Immature natural killer cell (primary cell): ENCODE measurements at regions not wholly inside any gene's neighbourhood (a gene's known extent, or its start where the extent isn't known, plus 50 kb on each side); places are given as distances from the start of the nearest gene placed in this dataset.

Source experiments
- DNase-seq, 3 donors: peaks; one replicate each; pipeline ENCODE4 v3.0.0; 2022; ENCODE audit warnings: mixed read lengths in 1 of 3
- H3K27ac Mint-ChIP-seq, 6 donors: one replicate each; pipeline ENCODE4 v1.8.0; 2020; ENCODE audit warnings: mixed read lengths in 6 of 6, mild to moderate bottlenecking in 5 of 6, inconsistent platforms in 4 of 6, moderate library complexity in 3 of 6
- H3K27me3 Mint-ChIP-seq, 3 donors: one replicate each; pipeline ENCODE4 v1.8.0; 2020 to 2021; ENCODE audit warnings: low read depth in 3 of 3, mild to moderate bottlenecking in 3 of 3, mixed read lengths in 3 of 3, moderate library complexity in 3 of 3, inconsistent platforms in 1 of 3
- H3K36me3 Mint-ChIP-seq, 3 donors: one replicate each; pipeline ENCODE4 v1.8.0; 2020; ENCODE audit warnings: mixed read lengths in 3 of 3, inconsistent platforms in 2 of 3, mild to moderate bottlenecking in 2 of 3
- H3K4me1 Mint-ChIP-seq, 2 donors: one replicate each; pipeline ENCODE4 v1.8.0; 2020; ENCODE audit warnings: inconsistent platforms in 2 of 2, mild to moderate bottlenecking in 2 of 2, mixed read lengths in 2 of 2, moderate library complexity in 1 of 2
- H3K4me3 Mint-ChIP-seq, 5 donors: one replicate each; pipeline ENCODE4 v1.8.0; 2020; ENCODE audit warnings: mild to moderate bottlenecking in 5 of 5, mixed read lengths in 5 of 5, inconsistent platforms in 3 of 5, moderate library complexity in 3 of 5
- H3K9me3 Mint-ChIP-seq, 6 donors: one replicate each; pipeline ENCODE4 v1.8.0; 2020; ENCODE audit warnings: mild to moderate bottlenecking in 6 of 6, mixed read lengths in 6 of 6, inconsistent platforms in 4 of 6, moderate library complexity in 3 of 6

- Mint-ChIP-seq H3K4me1 (no peaks in the 10 kb centered on the region), H3K27ac (peak overlapping the region in 2 of 6 donors; percentile 24 to 86), H3K27me3 (peaks cover 0 to 1% (median 0%) of the 10 kb centered on the region in 3 donors), H3K9me3 (no peaks in the 10 kb centered on the region), H3K36me3 (no peaks in the 10 kb centered on the region), H3K4me3 (no peak overlapping the region)
- DNase-seq = no peak
Observed at GRCh38 chr17:27218041-27218440, 75.9 kb upstream of the WSB1 start.

DNA sequence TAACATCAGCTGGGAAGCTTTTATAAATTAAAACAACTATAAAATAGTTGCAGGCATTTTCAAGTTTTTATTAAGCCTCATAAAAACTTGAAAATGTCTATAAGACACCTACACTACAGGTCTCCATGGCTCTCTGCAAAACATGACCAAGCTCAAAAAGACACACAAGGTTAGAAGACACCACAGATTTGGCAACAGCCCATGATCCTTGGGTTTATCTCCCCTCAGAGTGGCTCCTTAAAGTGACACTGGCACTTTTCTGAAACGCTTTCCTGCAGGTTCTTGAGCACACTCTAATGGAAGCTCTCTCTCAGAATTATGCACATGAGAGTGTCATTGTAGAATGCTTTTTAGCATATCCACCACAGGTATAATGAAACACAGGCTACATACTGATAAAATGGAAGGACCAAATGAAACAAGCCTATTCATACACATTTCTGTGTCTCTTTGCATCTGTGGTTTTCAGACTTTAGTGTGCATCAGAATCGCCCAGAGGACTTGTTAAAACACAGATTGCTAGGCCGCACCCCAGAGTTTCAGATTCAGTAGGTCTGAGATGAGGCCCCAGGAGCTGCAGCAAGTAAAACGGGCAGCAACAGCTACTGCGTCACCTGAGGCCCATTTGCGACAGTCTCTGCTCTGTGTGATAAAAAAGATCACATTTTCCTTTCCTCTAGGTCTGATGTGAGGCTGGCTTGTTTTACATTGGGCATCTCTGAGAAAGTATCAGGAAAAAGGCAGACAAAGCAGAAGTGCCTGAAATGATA lies 75.0 kb upstream of the WSB1 start:
- H3K4me1 Mint-ChIP-seq = no peaks in the 10 kb centered on the region
- DNase-seq = peak in 1 of 3 donors; percentile 53
- H3K9me3 Mint-ChIP-seq = no peaks in the 10 kb centered on the region
- H3K36me3 Mint-ChIP-seq = no peaks in the 10 kb centered on the region
- peak overlapping the region in 2 of 6 donors; percentile 58 to 86 for H3K27ac Mint-ChIP-seq
- H3K4me3 Mint-ChIP-seq = peak overlapping the region in 1 of 5 donors; percentile 49
- H3K27me3 Mint-ChIP-seq = no peaks in the 10 kb centered on the region

DNA sequence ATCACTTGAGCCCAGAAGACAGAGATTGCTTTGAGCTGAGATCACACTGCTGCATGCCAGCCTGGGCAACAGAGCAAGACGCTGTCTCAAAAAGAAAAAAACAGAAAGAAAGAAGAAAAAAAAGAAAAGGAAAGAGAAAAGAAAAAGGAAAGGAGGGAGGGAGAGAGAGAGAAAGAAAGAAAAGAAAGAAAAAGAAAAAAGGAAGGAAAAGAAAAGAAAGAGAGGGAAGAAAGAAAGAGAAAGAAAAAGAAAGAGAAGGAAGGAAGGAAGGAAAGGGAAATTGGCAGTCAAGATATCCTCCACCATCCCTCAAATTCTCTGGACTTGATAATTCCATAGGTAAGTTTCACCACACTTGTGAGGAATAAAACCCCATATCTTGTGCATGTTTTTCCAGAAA lies 71.4 kb upstream of the WSB1 start:
- no peaks in the 10 kb centered on the region for H3K9me3 Mint-ChIP-seq
- no peaks in the 10 kb centered on the region for H3K36me3 Mint-ChIP-seq
- no peak overlapping the region for H3K4me3 Mint-ChIP-seq
- H3K27ac Mint-ChIP-seq = no peak overlapping the region
- peaks cover 0 to 2% (median 0%) of the 10 kb centered on the region in 3 donors for H3K27me3 Mint-ChIP-seq
- no peaks in the 10 kb centered on the region for H3K4me1 Mint-ChIP-seq
- no peak for DNase-seq

GRCh38 chr17:27224526-27225315 lies 69.2 kb upstream of the WSB1 start:
- DNase-seq = no peak
- H3K36me3 Mint-ChIP-seq = no peaks in the 10 kb centered on the region
- H3K27me3 Mint-ChIP-seq = peaks cover 0 to 2% (median 0%) of the 10 kb centered on the region in 3 donors
- no peak overlapping the region for H3K27ac Mint-ChIP-seq
- H3K4me1 Mint-ChIP-seq = no peaks in the 10 kb centered on the region
- H3K9me3 Mint-ChIP-seq = no peaks in the 10 kb centered on the region
- H3K4me3 Mint-ChIP-seq = no peak overlapping the region

DNA sequence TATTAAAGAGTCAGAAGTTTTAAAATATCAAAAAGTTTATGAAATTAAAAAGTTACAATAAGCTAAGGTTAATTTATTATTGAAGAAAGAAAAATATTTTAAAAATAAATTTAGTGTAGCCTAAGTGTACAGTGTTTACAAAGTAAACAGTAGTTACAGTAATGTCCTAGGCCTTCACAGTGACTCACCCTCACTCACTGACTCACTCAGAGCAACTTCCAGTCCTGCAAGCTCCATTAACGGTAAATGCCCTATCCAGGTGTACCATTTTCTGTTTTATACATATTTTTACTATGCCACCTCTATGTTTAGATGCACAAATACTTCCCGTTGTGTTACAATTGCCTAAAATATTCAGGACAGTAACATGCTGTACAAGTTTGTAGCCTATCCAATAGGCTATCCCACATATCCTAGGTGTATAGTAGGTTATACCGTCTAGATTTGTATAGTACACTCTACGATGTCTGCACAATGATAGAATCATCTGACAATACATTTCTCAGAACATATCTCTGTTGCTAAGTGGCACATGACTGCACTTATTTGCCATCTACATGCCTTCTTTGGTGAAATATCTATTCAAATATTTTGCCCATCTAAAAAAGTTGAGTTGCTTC lies 67.2 kb upstream of the WSB1 start:
- Mint-ChIP-seq H3K36me3 (no peaks in the 10 kb centered on the region), H3K4me3 (no peak overlapping the region), H3K27me3 (peaks cover 0 to 2% (median under 1%) of the 10 kb centered on the region in 3 donors), H3K9me3 (no peaks in the 10 kb centered on the region), H3K27ac (no peak overlapping the region), H3K4me1 (no peaks in the 10 kb centered on the region)
- no peak for DNase-seq

- Mint-ChIP-seq H3K27me3 (peaks cover 1 to 6% (median 2%) of the 10 kb centered on the region in 3 donors), H3K27ac (no peak overlapping the region), H3K4me3 (no peak overlapping the region), H3K9me3 (no peaks in the 10 kb centered on the region), H3K36me3 (no peaks in the 10 kb centered on the region), H3K4me1 (no peaks in the 10 kb centered on the region)
- no peak for DNase-seq
Observed at GRCh38 chr17:27230996-27231395, 62.9 kb upstream of the WSB1 start.

DNA sequence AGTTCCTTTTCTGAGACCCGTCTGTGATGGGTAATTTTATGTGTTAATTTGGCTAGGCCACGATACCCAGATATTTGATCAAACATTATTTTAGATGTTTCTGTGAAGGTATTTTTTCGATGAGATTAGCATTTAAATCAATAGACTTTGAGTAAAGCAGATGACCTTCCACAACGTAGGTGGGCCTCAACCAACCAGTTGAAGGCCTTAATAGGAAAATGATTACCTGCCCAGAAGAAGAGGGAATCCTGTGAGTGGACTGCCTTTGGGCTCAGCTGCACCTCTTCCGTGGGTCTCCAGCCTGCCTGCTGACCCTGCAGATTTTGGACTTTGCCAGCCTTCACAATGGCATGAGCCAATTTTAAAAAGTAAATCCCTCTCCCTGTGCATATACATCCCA lies 61.6 kb upstream of the WSB1 start:
- H3K27ac Mint-ChIP-seq = no peak overlapping the region
- peaks cover 0 to 6% (median 1%) of the 10 kb centered on the region in 3 donors for H3K27me3 Mint-ChIP-seq
- no peak for DNase-seq
- H3K4me1 Mint-ChIP-seq = no peaks in the 10 kb centered on the region
- no peaks in the 10 kb centered on the region for H3K36me3 Mint-ChIP-seq
- H3K4me3 Mint-ChIP-seq = no peak overlapping the region
- H3K9me3 Mint-ChIP-seq = no peaks in the 10 kb centered on the region

GRCh38 chr17:27233059-27233458 lies 60.9 kb upstream of the WSB1 start:
- Mint-ChIP-seq H3K36me3 (no peaks in the 10 kb centered on the region), H3K4me1 (no peaks in the 10 kb centered on the region), H3K27ac (no peak overlapping the region), H3K4me3 (no peak overlapping the region), H3K27me3 (peaks cover 0 to 6% (median 3%) of the 10 kb centered on the region in 3 donors), H3K9me3 (no peaks in the 10 kb centered on the region)
- no peak for DNase-seq

- Mint-ChIP-seq H3K4me3 (no peak overlapping the region), H3K27me3 (peaks cover 0 to 6% (median 3%) of the 10 kb centered on the region in 3 donors), H3K27ac (no peak overlapping the region), H3K9me3 (no peaks in the 10 kb centered on the region), H3K36me3 (no peaks in the 10 kb centered on the region), H3K4me1 (no peaks in the 10 kb centered on the region)
- DNase-seq = no peak
Observed at GRCh38 chr17:27233776-27234175, 60.1 kb upstream of the WSB1 start.

DNA sequence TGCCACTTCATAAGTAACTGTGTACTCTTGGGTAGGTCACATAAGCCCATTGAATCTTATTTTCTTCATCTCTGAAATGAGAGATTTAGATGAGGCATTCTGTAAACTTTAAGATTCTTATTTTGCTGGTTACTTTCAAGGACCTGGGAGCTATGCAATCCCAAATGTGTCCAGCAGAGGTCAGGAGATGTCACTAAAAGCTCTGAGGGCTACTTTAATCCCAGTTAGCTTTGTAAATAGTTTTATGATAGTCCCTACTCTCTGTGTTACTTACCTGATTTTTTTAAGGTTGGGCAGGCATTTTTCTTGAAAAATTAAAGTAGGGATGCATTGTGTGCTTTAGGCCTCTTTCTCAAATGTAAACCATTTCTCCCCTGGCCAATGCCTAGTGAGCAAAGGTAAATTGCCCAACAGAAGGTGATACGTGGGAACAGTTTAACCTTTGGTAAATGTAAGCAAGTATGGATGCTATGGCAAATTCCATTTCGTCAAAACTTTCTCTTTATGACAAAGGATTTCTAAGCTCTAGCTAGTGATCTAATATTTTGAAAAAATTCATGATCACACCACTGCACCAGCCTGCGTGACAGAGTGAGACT lies 57.1 kb upstream of the WSB1 start:
- Mint-ChIP-seq H3K27me3 (peaks cover 3 to 4% (median 3%) of the 10 kb centered on the region in 3 donors), H3K36me3 (no peaks in the 10 kb centered on the region), H3K27ac (no peak overlapping the region), H3K9me3 (no peaks in the 10 kb centered on the region), H3K4me3 (no peak overlapping the region), H3K4me1 (no peaks in the 10 kb centered on the region)
- peak; percentile 56 to 67 (median 63) for DNase-seq

DNA sequence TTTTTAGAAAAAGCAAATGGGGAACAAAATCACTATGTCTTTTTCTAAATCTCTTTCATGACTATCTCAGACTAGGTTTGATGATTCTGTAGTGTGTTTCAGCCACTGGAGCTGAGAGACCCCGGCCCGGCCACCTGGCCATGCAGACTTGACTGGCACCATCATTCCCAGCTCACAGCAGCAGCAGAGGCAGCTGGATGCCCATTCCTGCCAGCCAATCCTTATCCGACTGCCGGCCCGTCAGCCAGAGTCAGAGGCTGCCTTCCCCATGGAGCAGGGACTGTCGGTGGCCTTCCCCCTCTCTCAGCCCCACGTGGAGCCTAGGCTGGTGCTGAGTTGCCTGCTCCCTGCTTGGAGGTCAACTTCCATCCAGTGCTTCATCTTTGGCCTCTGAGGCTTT lies 56.0 kb upstream of the WSB1 start:
- Mint-ChIP-seq H3K4me3 (no peak overlapping the region), H3K27ac (no peak overlapping the region), H3K4me1 (no peaks in the 10 kb centered on the region), H3K36me3 (no peaks in the 10 kb centered on the region), H3K27me3 (peaks cover 3 to 4% (median 4%) of the 10 kb centered on the region in 3 donors), H3K9me3 (no peaks in the 10 kb centered on the region)
- no peak for DNase-seq

DNA sequence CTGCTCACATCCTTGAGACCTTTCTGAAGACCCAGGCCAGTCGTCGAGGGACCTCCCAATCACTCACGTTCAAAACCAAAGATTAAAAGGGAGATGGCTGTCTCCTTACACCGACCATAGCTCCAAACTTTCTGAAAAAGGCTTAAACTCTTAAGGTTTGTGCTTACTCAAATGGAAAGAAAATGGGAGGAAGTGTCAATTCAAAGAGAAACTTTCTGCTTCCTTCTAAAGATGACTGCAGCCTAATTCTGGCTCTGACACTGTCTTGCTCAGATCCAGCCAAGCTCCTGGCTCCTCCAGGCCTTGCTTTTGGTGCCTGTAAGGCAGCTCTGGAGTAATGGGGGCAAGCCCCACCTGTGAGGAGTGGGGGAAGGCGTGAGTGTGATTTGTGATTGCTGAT lies 54.9 kb upstream of the WSB1 start:
- H3K36me3 Mint-ChIP-seq = no peaks in the 10 kb centered on the region
- no peak for DNase-seq
- H3K27me3 Mint-ChIP-seq = peaks cover 3 to 4% (median 4%) of the 10 kb centered on the region in 3 donors
- H3K27ac Mint-ChIP-seq = no peak overlapping the region
- no peaks in the 10 kb centered on the region for H3K9me3 Mint-ChIP-seq
- H3K4me1 Mint-ChIP-seq = no peaks in the 10 kb centered on the region
- H3K4me3 Mint-ChIP-seq = no peak overlapping the region

GRCh38 chr17:27239584-27239983 lies 54.3 kb upstream of the WSB1 start:
- Mint-ChIP-seq H3K27me3 (peaks cover 2 to 4% (median 3%) of the 10 kb centered on the region in 3 donors), H3K9me3 (no peaks in the 10 kb centered on the region), H3K27ac (no peak overlapping the region)

More at GRCh38 chr17:27239584-27239983, 54.3 kb upstream of the WSB1 start:
- Mint-ChIP-seq H3K36me3 (no peaks in the 10 kb centered on the region), H3K4me1 (peaks cover 0 to under 1% of the 10 kb centered on the region in 2 donors), H3K4me3 (no peak overlapping the region)
- DNase-seq = no peak
